Muscle of arm (tissue), 1 donor: ENCODE measurements at regions not wholly inside any gene's neighbourhood (a gene's known extent, or its start where the extent isn't known, plus 50 kb on each side); places are given as distances from the start of the nearest gene placed in this dataset.

Experiments used
- DNase-seq: peaks from one replicate; pipeline ENCODE4 v3.0.0-alpha.2; 2013

DNA sequence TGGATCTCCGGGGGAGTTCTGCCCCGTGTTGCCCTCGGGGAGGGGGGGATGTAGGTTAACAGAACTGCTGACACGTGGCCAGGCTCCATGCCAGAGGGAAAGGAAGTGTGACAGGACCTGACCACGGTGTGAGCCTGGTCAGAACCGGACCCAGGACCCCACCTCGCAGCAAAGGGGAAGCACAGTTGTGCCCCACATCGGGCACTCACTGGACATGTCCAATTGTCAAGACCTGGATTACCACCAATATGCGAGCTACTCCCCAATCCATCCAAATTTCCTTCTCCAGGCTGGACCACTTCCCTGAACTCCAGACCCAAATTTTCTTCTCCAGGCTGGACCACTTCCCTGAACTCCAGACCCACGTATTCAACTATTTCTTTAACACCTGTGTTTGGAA is 78.8 kb upstream of the PIWIL1 start:
- DNase-seq, result no peak

DNA sequence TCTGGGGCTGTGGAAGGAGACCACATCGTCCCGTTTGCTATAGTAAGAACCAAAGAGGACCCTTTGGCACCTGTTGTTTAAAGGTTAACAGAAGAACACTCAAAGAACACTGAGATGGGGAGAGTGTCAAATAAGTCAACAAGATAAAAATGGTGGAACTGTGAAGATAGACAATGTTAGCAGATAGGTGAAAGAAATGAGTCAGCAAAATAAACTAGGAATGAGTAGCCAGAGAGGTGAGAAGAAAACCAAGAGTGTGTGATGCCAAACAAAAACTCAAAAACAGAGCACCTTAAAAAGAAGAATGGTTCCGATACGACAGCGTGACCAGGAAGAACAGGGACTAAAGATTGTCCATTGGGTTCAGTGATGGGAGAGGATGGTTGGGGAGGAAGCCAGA is 74.7 kb upstream of the PIWIL1 start:
- no peak for DNase-seq

DNA sequence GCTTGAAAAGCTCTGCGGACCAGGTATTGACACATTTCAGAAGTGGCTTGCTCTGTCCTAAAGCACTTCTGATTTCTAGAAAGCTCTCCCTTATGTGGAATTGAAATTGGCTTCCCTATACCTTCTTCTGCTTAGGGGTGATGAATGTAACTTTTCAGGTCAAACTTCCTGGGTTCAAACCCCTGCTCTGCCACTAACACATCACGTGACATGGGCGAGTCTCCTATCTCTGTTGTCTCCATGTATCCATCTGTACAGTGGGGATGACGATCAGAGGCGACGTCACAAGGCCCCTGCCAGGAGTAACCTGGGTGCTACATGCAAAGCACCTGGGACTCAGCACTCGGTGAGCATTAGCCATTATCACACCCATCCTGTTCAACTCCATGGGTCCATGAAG is 73.7 kb upstream of the PIWIL1 start:
- no peak for DNase-seq

DNA sequence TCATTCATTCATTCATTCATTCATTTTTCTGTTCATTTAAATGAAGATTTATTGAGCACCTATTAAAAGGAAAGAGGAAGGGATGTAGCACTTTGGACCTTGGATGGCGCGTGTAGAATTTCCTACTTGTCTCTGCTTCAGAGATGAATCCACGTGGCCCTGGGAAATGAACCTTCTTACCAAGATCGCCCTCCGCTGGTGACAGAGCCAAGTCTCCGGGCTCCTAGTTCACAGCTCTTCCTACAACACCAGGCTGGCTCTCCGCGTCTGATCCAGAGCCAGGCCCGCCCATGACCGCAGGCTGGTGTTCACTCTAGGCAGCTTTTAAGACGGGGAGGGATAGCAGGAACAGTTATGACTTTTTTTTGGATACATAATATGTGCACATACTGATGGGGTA is 70.9 kb upstream of the PIWIL1 start:
- DNase-seq, result no peak

DNA sequence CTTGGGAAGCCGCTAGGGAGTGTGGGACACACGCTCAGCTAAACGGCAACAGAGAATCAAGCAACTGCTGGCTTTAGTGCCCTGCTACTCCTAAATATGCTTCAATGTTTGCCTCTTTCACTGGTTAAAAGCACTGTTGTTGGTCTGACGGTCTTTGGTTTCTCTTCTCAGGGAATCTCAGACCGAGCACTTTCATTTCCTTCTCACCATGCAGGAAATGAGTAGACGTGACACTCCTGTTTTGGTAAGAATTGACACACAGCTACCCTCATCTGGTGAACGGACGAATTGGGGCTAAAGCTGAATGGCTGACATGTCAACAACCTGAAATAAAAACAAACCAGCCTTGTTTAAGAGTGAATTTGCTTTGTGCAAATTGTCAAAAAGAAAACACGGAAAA is 57.5 kb upstream of the PIWIL1 start:
- DNase-seq, result peak; percentile 13

DNA sequence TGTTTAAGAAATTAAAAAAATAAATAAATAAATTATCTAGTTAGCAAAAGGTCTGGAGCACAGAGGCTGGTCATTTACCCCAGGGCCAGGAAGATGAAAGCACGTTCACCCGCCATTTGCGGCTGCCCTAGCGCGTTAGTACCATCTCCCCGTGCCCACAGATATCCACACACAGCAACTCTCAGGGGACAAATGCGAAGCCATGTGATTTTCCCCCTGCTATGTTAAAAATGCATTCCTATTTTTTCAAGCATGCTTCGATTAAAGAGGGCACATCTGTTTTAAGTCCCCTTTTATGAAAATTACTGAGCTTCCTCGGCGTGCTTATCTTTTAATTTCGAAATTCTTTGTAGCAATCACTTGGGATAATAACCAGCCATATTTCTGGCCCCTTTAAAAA is 56.9 kb upstream of the PIWIL1 start:
- no peak for DNase-seq

DNA sequence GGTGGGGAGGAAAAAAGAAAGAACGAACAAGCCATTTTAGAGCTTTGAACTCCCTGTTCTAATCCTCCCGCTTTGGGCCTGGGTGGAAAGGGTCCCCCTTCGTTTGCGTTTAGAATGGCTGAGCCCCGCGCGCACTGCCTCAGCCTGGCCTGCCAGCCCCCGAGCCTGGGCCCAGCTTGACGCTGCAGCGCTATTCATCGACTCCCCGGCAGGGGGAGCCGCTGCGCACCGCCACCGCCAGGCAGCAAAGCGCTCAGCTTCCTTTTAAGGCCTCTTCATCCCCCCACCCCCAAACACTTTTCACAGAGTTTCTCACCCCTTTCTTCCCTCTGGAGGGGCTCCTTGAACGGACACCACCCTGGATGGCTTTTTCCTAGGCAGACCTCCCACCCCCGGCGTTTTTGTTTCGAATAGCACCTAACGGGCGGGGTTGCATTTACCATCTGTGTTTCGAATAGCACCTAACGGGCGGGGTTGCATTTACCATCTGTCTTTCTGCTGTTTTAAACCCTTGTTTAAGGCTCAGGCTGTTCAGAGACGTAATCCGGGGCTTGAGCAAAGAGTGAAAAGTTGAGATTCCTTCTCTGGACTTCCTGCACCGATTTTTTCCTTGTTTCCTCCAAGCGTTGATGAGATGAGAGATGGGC is 56.4 kb upstream of the PIWIL1 start:
- no peak for DNase-seq

DNA sequence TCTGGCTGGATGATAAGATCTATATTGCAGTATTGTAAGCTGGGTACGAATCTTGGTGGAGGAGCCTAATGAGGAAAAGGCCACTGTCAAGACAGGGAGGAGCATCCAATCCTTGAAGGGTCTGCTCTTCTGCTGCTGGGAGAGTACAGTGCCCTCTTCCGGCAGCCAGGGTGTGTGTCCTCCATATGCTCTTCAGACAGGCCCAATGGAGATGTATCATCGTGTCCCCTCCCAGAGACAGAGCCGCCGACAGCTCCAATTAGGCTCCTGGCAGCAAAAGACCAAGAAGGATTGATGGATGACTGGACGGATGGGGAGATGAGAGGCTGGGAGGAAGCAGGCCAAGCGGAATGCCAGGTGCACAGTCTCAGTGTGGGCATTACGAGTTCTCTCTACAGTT is 51.6 kb upstream of the PIWIL1 start:
- DNase-seq, result no peak

DNA sequence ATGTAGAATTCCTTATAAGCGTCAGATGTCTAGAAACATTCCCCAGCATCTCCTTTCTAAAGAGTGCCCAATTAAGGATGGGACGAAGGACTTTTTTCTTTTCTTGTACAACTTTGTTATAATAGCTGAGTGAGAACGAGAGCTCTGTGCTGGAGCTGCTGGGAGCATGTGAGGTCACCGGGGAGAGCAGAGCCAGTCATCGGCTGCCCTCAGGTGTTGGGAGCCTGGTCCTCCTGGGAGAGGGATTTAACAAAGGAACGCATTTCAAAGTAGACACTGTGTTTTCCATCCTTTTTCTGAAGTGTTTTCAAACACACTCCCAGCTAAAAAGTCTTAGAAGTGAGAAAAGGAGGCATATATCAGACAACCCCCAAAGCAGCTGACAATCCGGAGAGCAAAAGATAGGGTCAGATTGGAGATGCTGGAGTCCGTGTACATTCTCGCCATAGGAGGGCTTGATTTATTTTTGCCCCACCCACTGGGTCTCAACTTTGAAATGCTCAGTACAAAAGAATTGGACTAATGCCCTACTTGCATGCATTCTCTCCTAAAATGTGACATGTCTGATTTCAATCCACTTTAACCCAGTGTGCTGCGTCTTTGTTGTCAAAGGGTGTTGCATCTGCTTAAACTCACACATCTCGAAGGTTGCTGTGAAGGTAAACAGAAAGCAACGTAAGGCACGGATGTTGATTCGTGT is 50.8 kb upstream of the PIWIL1 start:
- DNase-seq, result no peak
